Natural killer cell treated with Interleukin-12 subunit alpha and Interleukin-12 subunit beta and Interleukin-15 and Interleukin-18, amount 100 ng/mL, for 72 hours (primary cell): ENCODE measurements at regions not wholly inside any gene's neighbourhood (a gene's known extent, or its start where the extent isn't known, plus 50 kb on each side); places are given as distances from the start of the nearest gene placed in this dataset.
"Not testable (repeated sequence)": the region's sequence is repeated elsewhere in the genome, so short reads cannot be mapped to it uniquely, and the experiment has no call there.

Experiments
- ATAC-seq, 2 donors: fragments of 150-1000 bp; cut with Tn5 transposase in 1 of 2; sonication (Bioruptor Pico), chemical (Tn5 transposase) in 1 of 2; 2 replicates each; pipeline ENCODE4 v1.10.0; 2021
- DNase-seq: peaks from one replicate; pipeline ENCODE4 v3.0.0; 2022; ENCODE audit warnings: low spot score
- H3K27ac Mint-ChIP-seq, 2 donors: 1 replicate in 1 of 2; 2 replicates in 1 of 2; pipeline ENCODE4 v1.8.0; 2022; ENCODE audit warnings: mixed read lengths in 2 of 2, mild to moderate bottlenecking in 1 of 2, moderate library complexity in 1 of 2
- H3K27me3 Mint-ChIP-seq, 2 donors: 1 replicate in 1 of 2; 2 replicates in 1 of 2; pipeline ENCODE4 v1.8.0; 2022; ENCODE audit warnings: mixed read lengths in 2 of 2
- H3K36me3 Mint-ChIP-seq: one replicate; pipeline ENCODE4 v1.8.0; 2022; ENCODE audit warnings: mixed read lengths
- H3K4me1 Mint-ChIP-seq, 2 donors: 1 replicate in 1 of 2; 2 replicates in 1 of 2; pipeline ENCODE4 v1.8.0; 2022; ENCODE audit warnings: low read depth in 2 of 2, mixed read lengths in 2 of 2, mild to moderate bottlenecking in 1 of 2
- H3K4me3 Mint-ChIP-seq: one replicate; pipeline ENCODE4 v1.8.0; 2022; ENCODE audit warnings: mixed read lengths
- H3K9me3 Mint-ChIP-seq: 2 replicates; pipeline ENCODE4 v1.8.0; 2022; ENCODE audit warnings: mixed read lengths

GRCh38 chr9:95689669-95690068 lies 172.9 kb upstream of the PTCH1 start:
- DNase-seq (no peak), ATAC-seq (no peak)
- Mint-ChIP-seq H3K4me1 (no peaks in the 10 kb centered on the region), H3K27ac (no peak overlapping the region), H3K4me3 (no peak overlapping the region), H3K27me3 (peaks cover 5 to 6% of the 10 kb centered on the region in 2 donors), H3K36me3 (no peaks in the 10 kb centered on the region), H3K9me3 (no peaks in the 10 kb centered on the region)

GRCh38 chr9:95684516-95684915 lies 167.7 kb upstream of the PTCH1 start:
- no peaks in the 10 kb centered on the region for H3K9me3 Mint-ChIP-seq
- ATAC-seq (no peak), DNase-seq (no peak)
- no peaks in the 10 kb centered on the region for H3K36me3 Mint-ChIP-seq
- no peak overlapping the region for H3K4me3 Mint-ChIP-seq
- H3K4me1 Mint-ChIP-seq: peaks cover 12 to 14% of the 10 kb centered on the region in 2 donors
- peaks cover 8 to 15% of the 10 kb centered on the region in 2 donors for H3K27me3 Mint-ChIP-seq
- H3K27ac Mint-ChIP-seq: no peak overlapping the region

- peaks cover 13 to 15% of the 10 kb centered on the region in 2 donors for H3K27me3 Mint-ChIP-seq
- not testable (repeated sequence) for H3K9me3 Mint-ChIP-seq, DNase-seq, ATAC-seq, H3K36me3 Mint-ChIP-seq, H3K4me3 Mint-ChIP-seq, H3K27ac Mint-ChIP-seq
- peaks cover 12 to 14% of the 10 kb centered on the region in 2 donors for H3K4me1 Mint-ChIP-seq
Measured at GRCh38 chr9:95680306-95680705, 163.5 kb upstream of the PTCH1 start.

- peaks cover 15 to 17% of the 10 kb centered on the region in 2 donors for H3K27me3 Mint-ChIP-seq
- no peak overlapping the region for H3K4me3 Mint-ChIP-seq
- no peaks in the 10 kb centered on the region for H3K9me3 Mint-ChIP-seq
- ATAC-seq: no peak
- DNase-seq: no peak
- no peaks in the 10 kb centered on the region for H3K36me3 Mint-ChIP-seq
- H3K27ac Mint-ChIP-seq: no peak overlapping the region
- H3K4me1 Mint-ChIP-seq: peaks cover 12 to 14% of the 10 kb centered on the region in 2 donors
Measured at GRCh38 chr9:95679874-95680273, 163.1 kb upstream of the PTCH1 start.

- Mint-ChIP-seq H3K27ac (no peak overlapping the region), H3K9me3 (no peaks in the 10 kb centered on the region), H3K36me3 (no peaks in the 10 kb centered on the region), H3K4me1 (peaks cover 12 to 14% of the 10 kb centered on the region in 2 donors), H3K27me3 (peaks cover 15 to 17% of the 10 kb centered on the region in 2 donors), H3K4me3 (no peak overlapping the region)
- DNase-seq (no peak), ATAC-seq (peak in 1 of 2 donors; percentile 52)
Measured at GRCh38 chr9:95678759-95679158, 162.0 kb upstream of the PTCH1 start.

- Mint-ChIP-seq H3K27me3 (peaks cover 34 to 54% of the 10 kb centered on the region in 2 donors), H3K27ac (no peak overlapping the region)
Measured at GRCh38 chr9:95670122-95670521, 153.4 kb upstream of the PTCH1 start.

GRCh38 chr9:95669253-95669652 lies 152.5 kb upstream of the PTCH1 start:
- H3K9me3 Mint-ChIP-seq: no peaks in the 10 kb centered on the region
- ATAC-seq (no peak), DNase-seq (no peak)
- no peaks in the 10 kb centered on the region for H3K4me1 Mint-ChIP-seq
- H3K27ac Mint-ChIP-seq: no peak overlapping the region
- H3K36me3 Mint-ChIP-seq: no peaks in the 10 kb centered on the region
- H3K27me3 Mint-ChIP-seq: peaks cover 34 to 54% of the 10 kb centered on the region in 2 donors
- no peak overlapping the region for H3K4me3 Mint-ChIP-seq

More at GRCh38 chr9:95670122-95670521, 153.4 kb upstream of the PTCH1 start:
- Mint-ChIP-seq H3K36me3 (no peaks in the 10 kb centered on the region), H3K9me3 (no peaks in the 10 kb centered on the region), H3K4me1 (no peaks in the 10 kb centered on the region), H3K4me3 (no peak overlapping the region)
- ATAC-seq (no peak), DNase-seq (no peak)

GRCh38 chr9:95667789-95668188 lies 151.0 kb upstream of the PTCH1 start:
- Mint-ChIP-seq H3K4me1 (no peaks in the 10 kb centered on the region), H3K36me3 (no peaks in the 10 kb centered on the region), H3K9me3 (no peaks in the 10 kb centered on the region), H3K27ac (no peak overlapping the region), H3K27me3 (peaks cover 36 to 46% of the 10 kb centered on the region in 2 donors), H3K4me3 (no peak overlapping the region)
- ATAC-seq: no peak
- no peak for DNase-seq

GRCh38 chr9:95666785-95667155 lies 150.0 kb upstream of the PTCH1 start:
- no peak for DNase-seq
- no peak for ATAC-seq
- H3K36me3 Mint-ChIP-seq: no peaks in the 10 kb centered on the region
- H3K4me1 Mint-ChIP-seq: no peaks in the 10 kb centered on the region
- H3K4me3 Mint-ChIP-seq: no peak overlapping the region
- no peak overlapping the region for H3K27ac Mint-ChIP-seq
- H3K9me3 Mint-ChIP-seq: no peaks in the 10 kb centered on the region
- peaks cover 33 to 42% of the 10 kb centered on the region in 2 donors for H3K27me3 Mint-ChIP-seq

- Mint-ChIP-seq H3K27ac (no peak overlapping the region), H3K4me1 (no peaks in the 10 kb centered on the region), H3K9me3 (no peaks in the 10 kb centered on the region), H3K4me3 (no peak overlapping the region), H3K27me3 (peaks cover 33 to 42% of the 10 kb centered on the region in 2 donors), H3K36me3 (no peaks in the 10 kb centered on the region)
- no peak for DNase-seq
- no peak for ATAC-seq
Measured at GRCh38 chr9:95666096-95666784, 149.5 kb upstream of the PTCH1 start.

- H3K4me3 Mint-ChIP-seq: no peak overlapping the region
- ATAC-seq: no peak
- H3K27me3 Mint-ChIP-seq: peaks cover 18 to 22% of the 10 kb centered on the region in 2 donors
- H3K36me3 Mint-ChIP-seq: no peaks in the 10 kb centered on the region
- DNase-seq: no peak
- H3K4me1 Mint-ChIP-seq: peaks cover 10 to 11% of the 10 kb centered on the region in 2 donors
- no peak overlapping the region for H3K27ac Mint-ChIP-seq
- no peaks in the 10 kb centered on the region for H3K9me3 Mint-ChIP-seq
Measured at GRCh38 chr9:95653246-95653645, 136.5 kb upstream of the PTCH1 start.

- DNase-seq (no peak), ATAC-seq (no peak)
- Mint-ChIP-seq H3K36me3 (no peaks in the 10 kb centered on the region), H3K27me3 (peaks cover 1 to 13% of the 10 kb centered on the region in 2 donors), H3K9me3 (no peaks in the 10 kb centered on the region), H3K4me1 (peaks cover 10 to 11% of the 10 kb centered on the region in 2 donors), H3K4me3 (no peak overlapping the region), H3K27ac (no peak overlapping the region)
Measured at GRCh38 chr9:95650720-95651119, 133.9 kb upstream of the PTCH1 start.

GRCh38 chr9:95649801-95650213 lies 133.0 kb upstream of the PTCH1 start:
- ATAC-seq (no peak), DNase-seq (no peak)
- no peak overlapping the region for H3K27ac Mint-ChIP-seq
- H3K4me1 Mint-ChIP-seq: peaks cover 11% of the 10 kb centered on the region in 2 donors
- H3K27me3 Mint-ChIP-seq: peaks cover 0 to 9% of the 10 kb centered on the region in 2 donors
- no peaks in the 10 kb centered on the region for H3K9me3 Mint-ChIP-seq
- H3K4me3 Mint-ChIP-seq: no peak overlapping the region
- H3K36me3 Mint-ChIP-seq: no peaks in the 10 kb centered on the region

GRCh38 chr9:95648225-95648624 lies 131.5 kb upstream of the PTCH1 start:
- peaks cover 17 to 19% of the 10 kb centered on the region in 2 donors for H3K4me1 Mint-ChIP-seq
- H3K27me3 Mint-ChIP-seq: peaks cover 0 to 9% of the 10 kb centered on the region in 2 donors
- H3K27ac Mint-ChIP-seq: no peak overlapping the region
- no peaks in the 10 kb centered on the region for H3K9me3 Mint-ChIP-seq
- H3K36me3 Mint-ChIP-seq: no peaks in the 10 kb centered on the region
- ATAC-seq (no peak), DNase-seq (no peak)
- no peak overlapping the region for H3K4me3 Mint-ChIP-seq

GRCh38 chr9:95645992-95646391 lies 129.2 kb upstream of the PTCH1 start:
- no peak overlapping the region for H3K4me3 Mint-ChIP-seq
- DNase-seq (no peak), ATAC-seq (no peak)
- no peak overlapping the region for H3K27ac Mint-ChIP-seq
- H3K36me3 Mint-ChIP-seq: no peaks in the 10 kb centered on the region
- H3K27me3 Mint-ChIP-seq: peaks cover under 1 to 9% of the 10 kb centered on the region in 2 donors
- H3K4me1 Mint-ChIP-seq: peaks cover 18 to 20% of the 10 kb centered on the region in 2 donors
- H3K9me3 Mint-ChIP-seq: no peaks in the 10 kb centered on the region
